Ishikawa (cell line): ENCODE measurements at regions not wholly inside any gene's neighbourhood (a gene's known extent, or its start where the extent isn't known, plus 50 kb on each side); places are given as distances from the start of the nearest gene placed in this dataset.

Experiments
- CEBPB ChIP-seq: IDR thresholded peaks from 2 replicates; pipeline ENCODE4 v1.6.1; 2012
- CREB1 ChIP-seq: IDR thresholded peaks from 2 replicates; pipeline ENCODE4 v1.6.1; 2012; ENCODE audit warnings: low read depth
- EGR1 ChIP-seq: IDR thresholded peaks from 2 replicates; pipeline ENCODE4 v1.6.1; 2012
- EP300 ChIP-seq: IDR thresholded peaks from 2 replicates; pipeline ENCODE4 v1.6.1; 2012; ENCODE audit warnings: borderline replicate concordance
- FOXM1 ChIP-seq: IDR thresholded peaks from 2 replicates; pipeline ENCODE4 v1.6.1; 2012; ENCODE audit warnings: low read depth, borderline replicate concordance
- MAX ChIP-seq: IDR thresholded peaks from 2 replicates; pipeline ENCODE4 v1.6.1; 2012
- NFIC ChIP-seq: IDR thresholded peaks from 2 replicates; pipeline ENCODE4 v1.6.1; 2012
- RAD21 ChIP-seq: IDR thresholded peaks from 2 replicates; pipeline ENCODE4 v1.6.1; 2012; ENCODE audit warnings: low read depth
- REST ChIP-seq: IDR thresholded peaks from 2 replicates; pipeline ENCODE4 v1.6.1; 2012; ENCODE audit warnings: low read depth, mild to moderate bottlenecking
- TAF1 ChIP-seq: IDR thresholded peaks from 2 replicates; pipeline ENCODE4 v1.6.1; 2012; ENCODE audit warnings: low read depth, mild to moderate bottlenecking
- TCF12 ChIP-seq: IDR thresholded peaks from 2 replicates; pipeline ENCODE4 v1.6.1; 2012; ENCODE audit warnings: low read depth
- TEAD4 ChIP-seq: IDR thresholded peaks from 2 replicates; pipeline ENCODE4 v1.6.1; 2012
- USF1 ChIP-seq: IDR thresholded peaks from 2 replicates; pipeline ENCODE4 v1.6.1; 2012
- YY1 ChIP-seq: IDR thresholded peaks from 2 replicates; pipeline ENCODE4 v1.6.1; 2012; ENCODE audit warnings: low read depth
- ZBTB7A ChIP-seq: IDR thresholded peaks from 2 replicates; pipeline ENCODE4 v1.6.1; 2012; ENCODE audit warnings: low read depth

- TF ChIP-seq TCF12, result no peak
- no peak for TF ChIP-seq TAF1
- no peak for TF ChIP-seq TEAD4
- TF ChIP-seq RAD21, result no peak
- no peak for TF ChIP-seq NFIC
- no peak for TF ChIP-seq CEBPB
- TF ChIP-seq MAX, result no peak
- no peak for TF ChIP-seq EGR1
- no peak for TF ChIP-seq USF1
- TF ChIP-seq YY1, result no peak
- TF ChIP-seq FOXM1, result no peak
- TF ChIP-seq ZBTB7A, result no peak
- TF ChIP-seq EP300, result no peak
- no peak for TF ChIP-seq REST
- TF ChIP-seq CREB1, result no peak
Measured at GRCh38 chr4:147025042-147025441, 79.4 kb upstream of the TTC29 start.

- no peak for TF ChIP-seq MAX
- no peak for TF ChIP-seq FOXM1
- TF ChIP-seq TCF12, result no peak
- no peak for TF ChIP-seq REST
- no peak for TF ChIP-seq YY1
- TF ChIP-seq EGR1, result no peak
- no peak for TF ChIP-seq NFIC
- no peak for TF ChIP-seq TAF1
- TF ChIP-seq CEBPB, result no peak
- no peak for TF ChIP-seq CREB1
- TF ChIP-seq TEAD4, result no peak
- no peak for TF ChIP-seq RAD21
- no peak for TF ChIP-seq EP300
- TF ChIP-seq USF1, result no peak
- TF ChIP-seq ZBTB7A, result no peak
Measured at GRCh38 chr4:147029296-147029695, 83.6 kb upstream of the TTC29 start.

GRCh38 chr4:147034372-147034771, 88.7 kb upstream of the TTC29 start:
- TF ChIP-seq TAF1, result no peak
- no peak for TF ChIP-seq YY1
- no peak for TF ChIP-seq RAD21
- TF ChIP-seq ZBTB7A, result no peak
- no peak for TF ChIP-seq EP300
- no peak for TF ChIP-seq NFIC
- no peak for TF ChIP-seq TCF12

GRCh38 chr4:147037069-147037468, 91.4 kb upstream of the TTC29 start:
- TF ChIP-seq EP300, result no peak
- TF ChIP-seq EGR1, result no peak
- TF ChIP-seq CREB1, result no peak
- TF ChIP-seq RAD21, result no peak
- no peak for TF ChIP-seq CEBPB
- TF ChIP-seq YY1, result no peak
- TF ChIP-seq FOXM1, result no peak
- TF ChIP-seq TCF12, result no peak
- no peak for TF ChIP-seq USF1
- no peak for TF ChIP-seq NFIC
- TF ChIP-seq ZBTB7A, result no peak
- no peak for TF ChIP-seq REST
- TF ChIP-seq MAX, result no peak
